ENCODE measurements at regions not wholly inside any gene's neighbourhood (a gene's known extent, or its start where the extent isn't known, plus 50 kb on each side); places are given as distances from the start of the nearest gene placed in this dataset.

- TF ChIP-seq EZH2 (IDR thresholded peaks at IDR 0.05; ENCODE audit: borderline replicate concordance, low read depth, low read length), result no peak
- no peak for TF ChIP-seq PATZ1 (CRISPR knock-in tag; IDR thresholded peaks at IDR 0.05; ENCODE audit: borderline replicate concordance)
- TF ChIP-seq YY1 (IDR thresholded peaks at IDR 0.05; ENCODE audit: borderline replicate concordance in 1 of 3, control insufficient read depth in 1 of 3, extremely low read depth in 1 of 3, insufficient read depth in 3 of 3, insufficient read length in 1 of 3, insufficient replicate concordance in 2 of 3, low read depth in 1 of 3, low read length in 2 of 3), result no peak
These were observed 300.1 kb downstream of the MFSD1 start for GRCh38 chr3:159102001-159102400.
